ENCODE measurements at regions not wholly inside any gene's neighbourhood (a gene's known extent, or its start where the extent isn't known, plus 50 kb on each side); places are given as distances from the start of the nearest gene placed in this dataset.

DNA sequence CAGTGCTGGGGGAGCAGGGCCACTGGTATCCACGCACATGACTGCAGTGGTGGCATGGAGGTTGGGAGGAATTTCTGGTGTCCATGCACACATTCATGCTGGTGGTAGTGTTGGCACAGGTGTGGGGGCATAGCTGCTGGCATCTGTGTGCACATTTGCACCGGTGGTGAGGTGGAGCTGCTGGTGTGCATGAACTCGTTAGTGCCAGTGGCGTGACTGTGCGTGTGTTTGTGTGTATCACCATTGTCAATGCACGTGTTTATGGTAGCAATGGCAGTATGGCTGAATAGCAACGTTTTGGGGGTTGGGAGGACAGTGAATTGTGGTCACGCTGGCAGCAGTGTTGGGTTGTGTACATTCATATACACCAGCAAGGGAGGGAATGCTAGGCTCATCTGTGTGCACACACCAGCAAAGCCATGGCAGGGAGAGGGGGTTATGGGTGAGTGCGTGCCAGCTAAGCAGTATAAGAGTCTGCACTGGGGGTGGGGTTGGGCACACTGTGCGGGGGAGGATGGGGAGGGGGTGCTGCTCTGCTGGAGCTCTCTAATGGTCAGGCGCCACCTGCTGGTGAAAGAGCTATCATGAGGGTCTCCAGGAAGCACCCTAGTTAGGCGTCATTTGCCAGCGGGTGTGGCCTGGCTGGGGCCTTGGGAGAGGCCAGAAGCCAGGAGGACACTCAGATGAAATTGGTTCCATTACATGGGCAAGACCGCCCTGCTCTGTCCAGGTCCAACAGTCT is 626.1 kb upstream of the ID4 start:
- TF ChIP-seq, protein P1, sequence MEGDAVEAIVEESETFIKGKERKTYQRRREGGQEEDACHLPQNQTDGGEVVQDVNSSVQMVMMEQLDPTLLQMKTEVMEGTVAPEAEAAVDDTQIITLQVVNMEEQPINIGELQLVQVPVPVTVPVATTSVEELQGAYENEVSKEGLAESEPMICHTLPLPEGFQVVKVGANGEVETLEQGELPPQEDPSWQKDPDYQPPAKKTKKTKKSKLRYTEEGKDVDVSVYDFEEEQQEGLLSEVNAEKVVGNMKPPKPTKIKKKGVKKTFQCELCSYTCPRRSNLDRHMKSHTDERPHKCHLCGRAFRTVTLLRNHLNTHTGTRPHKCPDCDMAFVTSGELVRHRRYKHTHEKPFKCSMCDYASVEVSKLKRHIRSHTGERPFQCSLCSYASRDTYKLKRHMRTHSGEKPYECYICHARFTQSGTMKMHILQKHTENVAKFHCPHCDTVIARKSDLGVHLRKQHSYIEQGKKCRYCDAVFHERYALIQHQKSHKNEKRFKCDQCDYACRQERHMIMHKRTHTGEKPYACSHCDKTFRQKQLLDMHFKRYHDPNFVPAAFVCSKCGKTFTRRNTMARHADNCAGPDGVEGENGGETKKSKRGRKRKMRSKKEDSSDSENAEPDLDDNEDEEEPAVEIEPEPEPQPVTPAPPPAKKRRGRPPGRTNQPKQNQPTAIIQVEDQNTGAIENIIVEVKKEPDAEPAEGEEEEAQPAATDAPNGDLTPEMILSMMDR (IDR thresholded peaks at IDR 0.05; ENCODE audit: insufficient read depth, low read length, poor library complexity, severe bottlenecking) = peak; percentile 74
- no peak for TF ChIP-seq EZH2phosphoT487 (conservative IDR thresholded peaks at IDR 0.05; ENCODE audit: low read length)
